Lower lobe of right lung (tissue), 2 donors: ENCODE measurements at regions not wholly inside any gene's neighbourhood (a gene's known extent, or its start where the extent isn't known, plus 50 kb on each side); places are given as distances from the start of the nearest gene placed in this dataset.

Source experiments
- ATAC-seq, 2 donors: fragments of 200-7000 bp; cut with Tn5 transposase; one replicate each; pipeline ENCODE4 v1.9.1; 2020 to 2022; ENCODE audit warnings: mild to moderate bottlenecking in 2 of 2, moderate library complexity in 2 of 2
- DNase-seq: peaks from one replicate; pipeline ENCODE4 v3.0.0-alpha.2; 2020
- H3K27ac ChIP-seq: fragments of 200-600 bp; one replicate; pipeline ENCODE4 v1.8.0; 2022
- H3K27me3 ChIP-seq: fragments of 200-600 bp; one replicate; pipeline ENCODE4 v1.8.0; 2022; ENCODE audit warnings: low read depth
- H3K36me3 ChIP-seq: fragments of 200-600 bp; one replicate; pipeline ENCODE4 v1.8.0; 2022; ENCODE audit warnings: mild to moderate bottlenecking
- H3K4me1 ChIP-seq: fragments of 200-600 bp; one replicate; pipeline ENCODE4 v1.8.0; 2022
- H3K4me3 ChIP-seq: fragments of 200-600 bp; one replicate; pipeline ENCODE4 v1.8.0; 2022; ENCODE audit warnings: mild to moderate bottlenecking
- H3K9me3 ChIP-seq: fragments of 200-600 bp; one replicate; pipeline ENCODE4 v1.8.0; 2022
- CTCF ChIP-seq: fragments of 200-600 bp; IDR thresholded peaks from one replicate; pipeline ENCODE4 v1.8.0; 2022; ENCODE audit warnings: antibody characterized with exemption, mild to moderate bottlenecking
- intact Hi-C: fragments of 100-400 bp; cut with DNase I; formaldehyde crosslinking; loops from one replicate; pipeline ENCODE4 v1.11.0; 2022
- donor health status: DM: no; HTN: yes; CAD: no; lungs with severe emphysema.

- intact Hi-C loops, result no loop called here
- DNase-seq, result no peak
Observed at GRCh38 chr18:56036741-56037140, 448.7 kb upstream of the TCF4 start.

GRCh38 chr18:56035546-56035945 is 447.6 kb upstream of the TCF4 start:
- no peaks in the 10 kb centered on the region for H3K27me3 ChIP-seq
- H3K4me3 ChIP-seq, result no peak overlapping the region
- TF ChIP-seq CTCF, result no peak
- H3K36me3 ChIP-seq, result no peaks in the 10 kb centered on the region
- H3K9me3 ChIP-seq, result no peaks in the 10 kb centered on the region
- DNase-seq, result no peak
- no peak for ATAC-seq
- no peaks in the 10 kb centered on the region for H3K4me1 ChIP-seq
- no peak overlapping the region for H3K27ac ChIP-seq
- intact Hi-C loops, result no loop called here

More at GRCh38 chr18:56036741-56037140, 448.7 kb upstream of the TCF4 start:
- ATAC-seq, result no peak
- no peaks in the 10 kb centered on the region for H3K4me1 ChIP-seq
- H3K27ac ChIP-seq, result no peak overlapping the region
- no peak for TF ChIP-seq CTCF
- H3K4me3 ChIP-seq, result no peak overlapping the region
- H3K27me3 ChIP-seq, result no peaks in the 10 kb centered on the region
- no peaks in the 10 kb centered on the region for H3K36me3 ChIP-seq
- H3K9me3 ChIP-seq, result no peaks in the 10 kb centered on the region

GRCh38 chr18:56034949-56035348 is 447.0 kb upstream of the TCF4 start:
- Histone ChIP-seq H3K4me1 (no peaks in the 10 kb centered on the region), H3K4me3 (no peak overlapping the region), H3K36me3 (no peaks in the 10 kb centered on the region), H3K9me3 (no peaks in the 10 kb centered on the region), H3K27me3 (no peaks in the 10 kb centered on the region), H3K27ac (no peak overlapping the region)
- DNase-seq (no peak), ATAC-seq (no peak)
- intact Hi-C loops, result no loop called here
- no peak for TF ChIP-seq CTCF

- H3K27me3 ChIP-seq, result no peaks in the 10 kb centered on the region
- H3K4me1 ChIP-seq, result no peaks in the 10 kb centered on the region
- H3K9me3 ChIP-seq, result no peaks in the 10 kb centered on the region
- H3K27ac ChIP-seq, result no peak overlapping the region
- DNase-seq (no peak), ATAC-seq (no peak)
- intact Hi-C loops, result no loop called here
- no peak overlapping the region for H3K4me3 ChIP-seq
- H3K36me3 ChIP-seq, result no peaks in the 10 kb centered on the region
- TF ChIP-seq CTCF, result no peak
Observed at GRCh38 chr18:56030060-56030459, 442.1 kb upstream of the TCF4 start.

GRCh38 chr18:56028514-56028913 is 440.5 kb upstream of the TCF4 start:
- ATAC-seq (no peak), DNase-seq (no peak)
- TF ChIP-seq CTCF, result no peak
- H3K27ac ChIP-seq, result no peak overlapping the region
- H3K9me3 ChIP-seq, result no peaks in the 10 kb centered on the region
- no peaks in the 10 kb centered on the region for H3K4me1 ChIP-seq
- H3K36me3 ChIP-seq, result no peaks in the 10 kb centered on the region
- no peak overlapping the region for H3K4me3 ChIP-seq
- H3K27me3 ChIP-seq, result no peaks in the 10 kb centered on the region
- intact Hi-C loops, result no loop called here

GRCh38 chr18:56026509-56026908 is 438.5 kb upstream of the TCF4 start:
- ATAC-seq, result no peak
- intact Hi-C loops, result no loop called here
- DNase-seq, result no peak
- H3K9me3 ChIP-seq, result no peaks in the 10 kb centered on the region
- H3K27ac ChIP-seq, result no peak overlapping the region
- H3K27me3 ChIP-seq, result no peaks in the 10 kb centered on the region
- no peak overlapping the region for H3K4me3 ChIP-seq
- H3K4me1 ChIP-seq, result no peaks in the 10 kb centered on the region
- H3K36me3 ChIP-seq, result no peaks in the 10 kb centered on the region
- TF ChIP-seq CTCF, result no peak
